Loucy (cell line): ENCODE measurements at regions not wholly inside any gene's neighbourhood (a gene's known extent, or its start where the extent isn't known, plus 50 kb on each side); places are given as distances from the start of the nearest gene placed in this dataset.

ENCODE experiments used
- CTCF ChIP-seq: fragments of 200-600 bp; sonication (generic); conservative IDR thresholded peaks from 2 replicates; pipeline ENCODE4 v1.5.1; 2014; ENCODE audit warnings: mild to moderate bottlenecking, antibody characterized with exemption, low read length
- EZH2phosphoT487 ChIP-seq: fragments of 200-600 bp; IDR thresholded peaks from 2 replicates; pipeline ENCODE4 v1.6.1; 2018; ENCODE audit warnings: antibody characterized with exemption, mild to moderate bottlenecking, moderate library complexity, borderline replicate concordance

GRCh38 chrX:39020051-39020669, 218.9 kb downstream of the MID1IP1 start:
- TF ChIP-seq CTCF (no peak), EZH2phosphoT487 (no peak)
